ENCODE measurements at regions not wholly inside any gene's neighbourhood (a gene's known extent, or its start where the extent isn't known, plus 50 kb on each side); places are given as distances from the start of the nearest gene placed in this dataset.
"Not testable (repeated sequence)": the region's sequence is repeated elsewhere in the genome, so short reads cannot be mapped to it uniquely, and the experiment has no call there.

GRCh38 chr1:188778578-188778977 lies 1699.1 kb downstream of the BRINP3 start:
- no peak overlapping the region for H3K27ac Mint-ChIP-seq
- DNase-seq (no peak), ATAC-seq (no peak)
- H3K36me3 Mint-ChIP-seq (ENCODE audit: low read depth) = no peaks in the 10 kb centered on the region
- H3K27me3 Mint-ChIP-seq = no peaks in the 10 kb centered on the region
- no peaks in the 10 kb centered on the region for H3K9me3 ChIP-seq (ENCODE audit: control insufficient read depth, low read length, poor library complexity, severe bottlenecking)
- H3K4me1 Mint-ChIP-seq = no peaks in the 10 kb centered on the region
- no peak overlapping the region for H3K4me3 Mint-ChIP-seq

GRCh38 chr1:188782220-188782841 lies 1695.3 kb downstream of the BRINP3 start:
- ATAC-seq (no peak), DNase-seq (no peak)
- Mint-ChIP-seq H3K4me3 (no peak overlapping the region), H3K27me3 (no peaks in the 10 kb centered on the region), H3K4me1 (no peaks in the 10 kb centered on the region), H3K27ac (no peak overlapping the region), H3K36me3 (ENCODE audit: low read depth) (no peaks in the 10 kb centered on the region)
- H3K9me3 ChIP-seq (ENCODE audit: control insufficient read depth, low read length, poor library complexity, severe bottlenecking) = no peaks in the 10 kb centered on the region

- no peaks in the 10 kb centered on the region for H3K9me3 ChIP-seq (ENCODE audit: control insufficient read depth, low read length, poor library complexity, severe bottlenecking)
- no peak for DNase-seq
- Mint-ChIP-seq H3K27me3 (no peaks in the 10 kb centered on the region), H3K27ac (no peak overlapping the region), H3K36me3 (ENCODE audit: low read depth) (no peaks in the 10 kb centered on the region), H3K4me1 (no peaks in the 10 kb centered on the region), H3K4me3 (no peak overlapping the region)
- ATAC-seq = no peak
These were observed 1682.7 kb downstream of the BRINP3 start for GRCh38 chr1:188794969-188795368.

DNA sequence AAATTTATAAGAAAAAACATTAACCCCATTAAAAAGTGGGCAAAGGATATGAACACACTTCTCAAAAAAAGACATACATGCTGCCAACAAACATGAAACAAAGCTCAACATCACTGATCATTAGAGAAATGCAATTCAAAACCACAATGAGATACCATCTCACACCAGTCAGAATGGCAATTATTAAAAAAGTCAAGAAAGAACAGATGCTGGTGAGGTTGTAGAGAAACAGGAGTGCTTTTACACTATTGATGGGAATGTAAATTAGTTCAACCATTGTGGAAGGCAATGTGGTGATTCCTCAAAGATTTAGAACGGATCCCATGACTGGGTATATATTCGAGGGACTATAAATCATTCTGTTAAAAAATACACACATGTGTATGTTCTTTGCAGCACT lies 1665.5 kb downstream of the BRINP3 start:
- not testable (repeated sequence) for DNase-seq; H3K36me3 Mint-ChIP-seq (ENCODE audit: low read depth); H3K9me3 ChIP-seq (ENCODE audit: control insufficient read depth, low read length, poor library complexity, severe bottlenecking); H3K27ac Mint-ChIP-seq; H3K27me3 Mint-ChIP-seq; ATAC-seq; H3K4me1 Mint-ChIP-seq; H3K4me3 Mint-ChIP-seq

GRCh38 chr1:188812836-188813573 lies 1664.7 kb downstream of the BRINP3 start:
- H3K4me3 Mint-ChIP-seq; H3K9me3 ChIP-seq (ENCODE audit: control insufficient read depth, low read length, poor library complexity, severe bottlenecking); DNase-seq; H3K4me1 Mint-ChIP-seq; H3K27me3 Mint-ChIP-seq; H3K36me3 Mint-ChIP-seq (ENCODE audit: low read depth); ATAC-seq; H3K27ac Mint-ChIP-seq: not testable (repeated sequence)

DNA sequence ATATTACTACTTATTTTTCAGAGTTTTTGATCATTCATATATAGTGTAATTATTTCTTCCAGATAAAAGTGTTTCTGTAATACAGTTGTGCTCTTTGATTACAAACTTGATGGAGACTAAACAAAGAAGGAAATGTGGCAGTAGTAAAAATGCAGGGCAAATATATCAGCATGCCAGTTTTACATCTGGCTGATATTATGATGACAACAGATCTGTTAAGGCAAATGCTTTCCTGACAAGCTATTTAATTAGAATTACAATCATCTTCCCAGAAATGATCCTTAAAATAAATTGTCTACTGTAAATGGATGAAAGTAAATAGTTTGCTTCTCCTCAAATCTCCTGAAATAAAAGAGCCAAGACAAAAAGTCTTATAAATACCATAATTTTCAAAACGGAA lies 1659.8 kb downstream of the BRINP3 start:
- no peaks in the 10 kb centered on the region for H3K9me3 ChIP-seq (ENCODE audit: control insufficient read depth, low read length, poor library complexity, severe bottlenecking)
- no peak for ATAC-seq
- H3K27me3 Mint-ChIP-seq = no peaks in the 10 kb centered on the region
- no peak for DNase-seq
- H3K4me1 Mint-ChIP-seq = no peaks in the 10 kb centered on the region
- H3K4me3 Mint-ChIP-seq = no peak overlapping the region
- no peaks in the 10 kb centered on the region for H3K36me3 Mint-ChIP-seq (ENCODE audit: low read depth)
- H3K27ac Mint-ChIP-seq = no peak overlapping the region

GRCh38 chr1:188822248-188822647 lies 1655.4 kb downstream of the BRINP3 start:
- DNase-seq = no peak
- Mint-ChIP-seq H3K4me1 (no peaks in the 10 kb centered on the region), H3K36me3 (ENCODE audit: low read depth) (no peaks in the 10 kb centered on the region), H3K27me3 (no peaks in the 10 kb centered on the region), H3K4me3 (no peak overlapping the region), H3K27ac (no peak overlapping the region)
- H3K9me3 ChIP-seq (ENCODE audit: control insufficient read depth, low read length, poor library complexity, severe bottlenecking) = no peaks in the 10 kb centered on the region
- no peak for ATAC-seq

- ATAC-seq (no peak), DNase-seq (no peak)
- no peak overlapping the region for H3K4me3 Mint-ChIP-seq
- H3K4me1 Mint-ChIP-seq = no peaks in the 10 kb centered on the region
- no peaks in the 10 kb centered on the region for H3K27me3 Mint-ChIP-seq
- H3K36me3 Mint-ChIP-seq (ENCODE audit: low read depth) = no peaks in the 10 kb centered on the region
- H3K27ac Mint-ChIP-seq = no peak overlapping the region
- H3K9me3 ChIP-seq (ENCODE audit: control insufficient read depth, low read length, poor library complexity, severe bottlenecking) = no peaks in the 10 kb centered on the region
These were observed 1652.2 kb downstream of the BRINP3 start for GRCh38 chr1:188825471-188825870.

DNA sequence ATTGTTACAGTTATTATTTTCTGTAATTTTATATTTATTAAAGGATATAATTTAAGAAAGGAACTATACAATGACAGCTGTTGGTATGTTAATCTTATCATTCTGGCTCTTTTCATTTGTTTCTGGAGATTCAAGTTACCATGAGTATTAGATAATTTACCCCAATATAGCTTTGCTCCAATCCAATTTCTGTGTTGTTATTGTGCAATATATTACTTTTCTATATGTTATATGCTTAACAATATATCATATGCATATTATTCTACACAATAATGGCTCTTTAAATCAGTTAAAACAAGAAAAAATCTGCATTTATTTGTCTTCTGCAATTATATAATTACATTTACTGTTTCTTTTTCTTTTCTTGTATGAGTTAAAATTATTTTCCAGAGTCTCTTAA lies 1650.9 kb downstream of the BRINP3 start:
- DNase-seq = no peak
- H3K4me3 Mint-ChIP-seq = no peak overlapping the region
- H3K9me3 ChIP-seq (ENCODE audit: control insufficient read depth, low read length, poor library complexity, severe bottlenecking) = no peaks in the 10 kb centered on the region
- H3K27ac Mint-ChIP-seq = no peak overlapping the region
- H3K36me3 Mint-ChIP-seq (ENCODE audit: low read depth) = no peaks in the 10 kb centered on the region
- ATAC-seq = no peak
- no peaks in the 10 kb centered on the region for H3K27me3 Mint-ChIP-seq
- H3K4me1 Mint-ChIP-seq = no peaks in the 10 kb centered on the region

DNA sequence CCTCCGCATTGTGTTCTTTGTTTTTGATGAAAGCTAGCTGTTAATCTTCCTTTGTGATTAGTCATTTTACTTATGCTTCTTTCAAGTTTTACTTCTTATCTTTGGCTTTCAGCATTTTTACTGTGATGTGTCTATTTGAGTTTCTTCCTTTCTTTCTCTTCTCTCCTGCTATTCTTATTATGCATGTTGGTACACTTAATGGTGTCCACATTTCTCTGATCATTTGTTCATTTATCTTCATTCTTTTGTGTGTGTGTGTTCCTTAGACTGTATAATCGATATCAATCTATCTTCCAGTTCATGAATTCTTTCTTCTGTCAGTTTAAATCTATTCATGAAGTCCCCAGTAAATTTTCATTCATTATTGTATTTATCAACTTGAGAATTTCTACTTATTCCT lies 1650.3 kb downstream of the BRINP3 start:
- Mint-ChIP-seq H3K4me3 (no peak overlapping the region), H3K36me3 (ENCODE audit: low read depth) (no peaks in the 10 kb centered on the region), H3K4me1 (no peaks in the 10 kb centered on the region)

DNA sequence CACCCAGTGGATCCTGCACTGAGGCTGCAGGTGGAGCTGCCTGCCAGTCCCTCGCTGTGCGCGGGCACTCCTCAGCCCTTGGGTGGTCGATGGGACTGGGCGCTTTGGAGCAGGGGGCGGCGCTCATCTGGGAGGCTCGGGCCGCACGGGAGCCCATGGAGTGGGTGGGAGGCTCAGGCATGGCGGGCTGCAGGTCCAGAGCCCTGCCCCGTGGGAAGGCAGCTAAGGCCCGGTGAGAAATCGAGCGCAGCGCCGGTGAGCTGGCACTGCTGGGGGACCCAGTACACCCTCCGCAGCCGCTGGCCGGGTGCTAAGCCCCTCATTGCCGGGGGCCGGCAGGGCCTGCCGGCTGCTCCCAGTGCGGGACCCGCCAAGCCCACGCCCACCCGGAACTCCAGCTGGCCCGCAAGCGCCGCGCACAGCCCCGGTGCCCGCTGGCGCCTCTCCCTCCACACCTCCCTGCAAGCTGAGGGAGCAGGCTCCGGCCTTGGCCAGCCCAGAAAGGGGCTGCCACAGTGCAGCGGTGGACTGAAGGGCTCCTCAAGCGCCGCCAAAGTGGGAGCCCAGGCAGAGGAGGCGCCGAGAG lies 1636.5 kb downstream of the BRINP3 start:
- not testable (repeated sequence) for H3K9me3 ChIP-seq (ENCODE audit: control insufficient read depth, low read length, poor library complexity, severe bottlenecking); ATAC-seq; DNase-seq; H3K27me3 Mint-ChIP-seq; H3K4me1 Mint-ChIP-seq; H3K36me3 Mint-ChIP-seq (ENCODE audit: low read depth); H3K27ac Mint-ChIP-seq; H3K4me3 Mint-ChIP-seq

More for the DNA sequence above, 1650.3 kb downstream of the BRINP3 start:
- Mint-ChIP-seq H3K27me3 (no peaks in the 10 kb centered on the region), H3K27ac (no peak overlapping the region)
- ATAC-seq (no peak), DNase-seq (no peak)
- H3K9me3 ChIP-seq (ENCODE audit: control insufficient read depth, low read length, poor library complexity, severe bottlenecking) = no peaks in the 10 kb centered on the region

DNA sequence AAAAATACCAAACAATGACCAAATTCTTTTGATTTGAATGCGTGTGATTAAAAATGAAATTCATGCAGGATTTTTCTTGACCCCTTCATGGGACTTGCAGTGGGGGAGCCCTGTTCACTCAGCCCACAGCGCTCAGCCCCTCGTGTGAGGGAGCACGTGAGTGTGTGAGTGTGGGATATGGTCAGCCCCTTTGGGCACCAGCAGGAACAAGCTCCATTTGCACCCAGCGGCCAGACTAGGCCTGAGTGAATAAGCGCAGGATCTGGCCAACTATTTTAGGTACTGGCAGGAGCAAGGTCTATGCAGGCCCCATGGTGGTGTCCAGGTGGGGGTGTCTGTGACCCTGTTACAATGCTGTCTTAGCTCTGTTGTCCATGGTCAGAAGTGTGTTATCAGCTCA lies 1631.2 kb downstream of the BRINP3 start:
- ATAC-seq (no peak), DNase-seq (no peak)
- no peak overlapping the region for H3K27ac Mint-ChIP-seq
- H3K4me1 Mint-ChIP-seq = no peaks in the 10 kb centered on the region
- H3K27me3 Mint-ChIP-seq = no peaks in the 10 kb centered on the region
- no peaks in the 10 kb centered on the region for H3K36me3 Mint-ChIP-seq (ENCODE audit: low read depth)
- H3K9me3 ChIP-seq (ENCODE audit: control insufficient read depth, low read length, poor library complexity, severe bottlenecking) = no peaks in the 10 kb centered on the region
- no peak overlapping the region for H3K4me3 Mint-ChIP-seq

GRCh38 chr1:188857526-188858087 lies 1620.1 kb downstream of the BRINP3 start:
- Mint-ChIP-seq H3K27me3 (no peaks in the 10 kb centered on the region), H3K4me3 (no peak overlapping the region), H3K4me1 (no peaks in the 10 kb centered on the region), H3K36me3 (ENCODE audit: low read depth) (no peaks in the 10 kb centered on the region), H3K27ac (no peak overlapping the region)
- ATAC-seq (no peak), DNase-seq (no peak)
- no peaks in the 10 kb centered on the region for H3K9me3 ChIP-seq (ENCODE audit: control insufficient read depth, low read length, poor library complexity, severe bottlenecking)

All from T-helper 17 cell (primary cell).